Activated T-helper 2 cell treated with anti-CD3 and anti-CD28 coated beads, Interferon-gamma antibody, Interleukin-2, Interleukin-4, amounts not matched to agents 10 μg/mL and 5 μg/mL and 100 μg/mL, durations not matched to agents 14 hours and 24 hours and 36 hours (primary cell): ENCODE measurements at regions not wholly inside any gene's neighbourhood (a gene's known extent, or its start where the extent isn't known, plus 50 kb on each side); places are given as distances from the start of the nearest gene placed in this dataset.
"Not testable (repeated sequence)": the region's sequence is repeated elsewhere in the genome, so short reads cannot be mapped to it uniquely, and the experiment has no call there.

Experiments
- DNase-seq: peaks from one replicate; pipeline ENCODE4 v3.0.0; 2021; ENCODE audit warnings: low spot score
- H3K27ac Mint-ChIP-seq: one replicate; pipeline ENCODE4 v1.8.0; 2021; ENCODE audit warnings: mixed read lengths
- H3K27me3 Mint-ChIP-seq: one replicate; pipeline ENCODE4 v1.8.0; 2021; ENCODE audit warnings: low read depth, mixed read lengths
- H3K36me3 Mint-ChIP-seq: one replicate; pipeline ENCODE4 v1.8.0; 2021; ENCODE audit warnings: low read depth, mixed read lengths
- H3K4me1 Mint-ChIP-seq: one replicate; pipeline ENCODE4 v1.8.0; 2021; ENCODE audit warnings: low read depth, mixed read lengths
- H3K4me3 Mint-ChIP-seq: one replicate; pipeline ENCODE4 v1.8.0; 2021; ENCODE audit warnings: low read depth, mild to moderate bottlenecking, moderate library complexity, mixed read lengths
- H3K9me3 Mint-ChIP-seq: one replicate; pipeline ENCODE4 v1.8.0; 2021; ENCODE audit warnings: mixed read lengths
- intact Hi-C: fragments of 100-400 bp; cut with micrococcal nuclease; formaldehyde crosslinking; loops from one replicate; pipeline ENCODE4 v1.15.1; 2023

DNA sequence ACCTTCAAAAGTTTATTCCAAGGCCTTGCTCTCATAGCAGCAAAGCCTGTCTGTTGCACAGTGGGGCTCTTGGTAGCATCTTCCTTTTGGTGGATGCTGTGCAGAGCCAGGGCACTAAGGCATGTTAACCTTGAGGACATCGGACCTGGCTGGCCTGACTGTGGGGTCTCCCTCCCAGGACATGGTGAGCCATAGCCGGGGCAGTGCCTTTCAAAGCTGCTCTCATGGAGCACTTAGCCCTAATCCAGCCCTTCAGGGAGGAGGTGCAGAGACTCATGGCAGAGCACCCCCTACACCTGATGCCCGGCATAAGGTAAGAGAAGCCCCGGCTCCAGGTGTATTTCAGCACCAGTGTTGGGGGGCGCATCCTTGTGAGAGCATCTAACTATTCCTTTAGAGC lies 941.4 kb upstream of the ZNF722 start:
- Mint-ChIP-seq H3K4me1 (no peaks in the 10 kb centered on the region), H3K27me3 (no peaks in the 10 kb centered on the region), H3K9me3 (peaks cover 22% of the 10 kb centered on the region), H3K36me3 (no peaks in the 10 kb centered on the region), H3K4me3 (no peak overlapping the region), H3K27ac (no peak overlapping the region)
- DNase-seq, result no peak
- intact Hi-C loops, result no loop called here

DNA sequence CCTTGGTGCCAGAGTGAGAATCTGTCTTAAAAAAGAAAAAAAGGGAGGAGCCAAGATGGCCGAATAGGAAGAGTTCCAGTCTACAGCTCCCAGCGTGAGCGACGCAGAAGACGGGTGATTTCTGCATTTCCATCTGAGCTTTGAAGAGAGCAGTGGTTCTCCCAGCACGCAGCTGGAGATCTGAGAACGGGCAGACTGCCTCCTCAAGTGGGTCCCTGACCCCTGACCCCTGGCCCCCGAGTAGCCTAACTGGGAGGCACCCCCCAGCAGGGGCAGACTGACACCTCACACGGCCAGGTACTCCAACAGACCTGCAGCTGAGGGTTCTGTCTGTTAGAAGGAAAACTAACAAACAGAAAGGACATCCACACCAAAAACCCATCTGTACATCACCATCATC lies 937.9 kb upstream of the ZNF722 start:
- intact Hi-C loops, H3K4me1 Mint-ChIP-seq, H3K36me3 Mint-ChIP-seq, DNase-seq, H3K27ac Mint-ChIP-seq, H3K27me3 Mint-ChIP-seq, H3K4me3 Mint-ChIP-seq: not testable (repeated sequence)
- H3K9me3 Mint-ChIP-seq, result peaks cover 32% of the 10 kb centered on the region

DNA sequence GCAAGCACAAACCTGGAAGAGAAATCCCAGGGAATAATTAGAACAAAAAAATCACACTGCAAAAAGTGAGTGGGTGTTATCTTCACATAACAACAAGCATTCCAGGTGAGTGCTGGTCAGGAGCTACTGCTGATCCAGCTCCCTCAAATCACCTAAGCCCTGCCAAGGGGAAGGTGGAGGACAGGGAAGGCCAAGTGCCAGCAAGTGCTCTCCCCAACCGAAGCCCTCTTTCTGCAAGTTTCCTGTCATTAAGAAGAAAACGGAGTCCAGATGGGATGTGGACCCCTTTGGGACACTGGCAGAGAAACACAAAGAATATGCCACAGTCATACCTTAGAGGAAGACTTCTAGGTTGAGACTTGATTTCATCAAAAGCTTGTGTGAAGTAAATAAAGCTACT lies 933.0 kb upstream of the ZNF722 start:
- Mint-ChIP-seq H3K36me3 (no peaks in the 10 kb centered on the region), H3K4me3 (no peak overlapping the region), H3K9me3 (peaks cover 46% of the 10 kb centered on the region), H3K27me3 (no peaks in the 10 kb centered on the region), H3K4me1 (no peaks in the 10 kb centered on the region), H3K27ac (no peak overlapping the region)
- DNase-seq, result no peak
- intact Hi-C loops, result no loop called here

DNA sequence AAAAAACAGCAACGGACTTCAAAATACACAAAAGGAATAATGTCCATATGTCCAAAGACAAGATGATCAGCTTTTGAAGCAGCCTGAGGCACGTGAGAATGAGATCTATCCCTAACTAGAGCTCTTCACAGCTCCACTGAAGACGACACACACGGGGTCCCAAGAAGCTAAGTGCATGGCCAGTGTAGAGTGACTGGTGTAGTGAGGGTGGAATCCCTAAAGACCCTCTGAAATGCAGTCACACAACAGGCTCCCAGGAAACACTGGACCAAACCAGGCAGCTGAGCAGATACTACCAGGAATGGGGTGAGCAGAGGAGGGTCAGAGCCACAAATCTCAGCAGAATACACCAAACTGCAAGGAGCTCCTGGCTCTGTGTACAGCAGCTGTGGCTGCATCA lies 932.4 kb upstream of the ZNF722 start:
- DNase-seq, H3K27me3 Mint-ChIP-seq, H3K36me3 Mint-ChIP-seq, intact Hi-C loops, H3K4me1 Mint-ChIP-seq, H3K4me3 Mint-ChIP-seq, H3K27ac Mint-ChIP-seq: not testable (repeated sequence)
- H3K9me3 Mint-ChIP-seq, result peaks cover 46% of the 10 kb centered on the region

DNA sequence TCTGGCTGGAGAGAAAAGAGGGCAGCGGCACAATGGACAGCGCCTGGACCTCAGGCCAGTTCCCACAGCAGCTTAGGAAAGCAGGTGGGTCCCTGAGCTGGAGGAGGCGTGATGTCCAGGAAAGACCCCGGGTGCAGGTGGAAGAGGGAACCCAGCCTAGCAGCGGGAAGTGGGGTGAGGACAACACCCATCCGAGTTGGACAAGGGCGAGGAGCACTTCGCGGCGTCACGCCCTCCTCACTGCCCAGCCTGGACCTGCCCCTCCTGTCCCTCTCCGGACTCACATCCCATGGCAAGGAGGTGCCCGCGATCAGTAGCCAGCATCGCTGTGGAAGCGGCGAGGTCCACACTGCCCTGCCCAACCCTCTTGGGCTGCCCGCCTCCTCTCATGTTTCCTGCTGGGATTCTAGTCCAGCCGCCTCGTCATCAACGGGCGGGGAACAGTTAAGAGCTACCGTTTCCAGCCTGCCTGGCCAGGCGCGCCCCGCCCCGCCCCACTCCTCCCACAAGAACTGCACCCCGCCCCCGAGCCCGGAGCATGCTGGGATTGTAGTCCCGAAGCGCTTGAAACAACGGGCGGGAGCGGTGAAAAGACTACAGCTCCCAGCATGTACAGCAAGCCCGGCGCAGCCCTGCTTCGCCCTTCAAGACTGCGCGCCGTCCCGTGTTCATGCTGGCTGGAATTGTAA lies 930.6 kb upstream of the ZNF722 start:
- no peak overlapping the region for H3K4me3 Mint-ChIP-seq
- no peak for DNase-seq
- no peaks in the 10 kb centered on the region for H3K36me3 Mint-ChIP-seq
- no peaks in the 10 kb centered on the region for H3K4me1 Mint-ChIP-seq
- intact Hi-C loops, result no loop called here
- peaks cover 44% of the 10 kb centered on the region for H3K9me3 Mint-ChIP-seq
- no peaks in the 10 kb centered on the region for H3K27me3 Mint-ChIP-seq
- H3K27ac Mint-ChIP-seq, result no peak overlapping the region

DNA sequence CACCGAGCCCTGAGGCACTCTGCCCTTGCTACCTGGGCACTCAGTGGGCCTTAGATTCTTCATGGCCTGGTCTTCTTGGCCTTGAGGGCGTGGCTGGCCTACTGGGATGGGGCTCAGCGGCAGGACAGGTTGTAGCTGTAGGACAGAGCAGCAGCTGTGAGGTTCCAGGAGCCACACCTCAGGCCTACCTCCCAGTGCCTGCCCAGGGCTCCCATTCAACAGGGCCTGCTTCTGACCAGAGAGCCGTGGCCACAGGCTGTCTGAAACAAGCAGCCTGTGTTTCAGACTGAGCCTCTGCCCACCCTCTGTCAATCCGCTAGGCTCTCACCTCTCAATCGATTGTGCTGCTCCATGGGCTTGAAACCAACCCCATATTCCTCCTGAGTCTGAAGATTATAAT lies 928.0 kb upstream of the ZNF722 start:
- Mint-ChIP-seq H3K9me3 (peaks cover 50% of the 10 kb centered on the region), H3K36me3 (no peaks in the 10 kb centered on the region), H3K27me3 (no peaks in the 10 kb centered on the region), H3K4me3 (no peak overlapping the region), H3K4me1 (no peaks in the 10 kb centered on the region), H3K27ac (no peak overlapping the region)
- DNase-seq, result no peak
- intact Hi-C loops, result no loop called here

DNA sequence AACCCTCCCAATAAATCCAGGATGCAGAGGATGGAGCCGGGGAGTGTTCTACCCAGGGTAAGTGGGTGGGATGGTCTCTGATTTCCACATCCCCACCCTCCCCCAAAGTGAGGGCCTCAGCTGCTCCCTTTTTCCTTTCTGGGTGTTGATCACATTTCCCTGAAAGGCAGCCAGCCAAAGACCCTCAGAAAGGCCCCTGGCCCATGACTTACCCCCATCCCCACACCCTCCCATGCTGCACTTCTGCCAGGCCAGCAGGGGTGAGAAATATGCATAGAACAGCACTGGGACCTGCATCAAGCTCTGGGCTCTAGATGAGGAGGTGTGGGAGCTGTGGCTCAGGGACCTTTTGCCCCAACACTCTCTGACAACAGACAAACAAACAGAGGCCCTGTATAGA lies 927.3 kb upstream of the ZNF722 start:
- peaks cover 45% of the 10 kb centered on the region for H3K9me3 Mint-ChIP-seq
- H3K4me3 Mint-ChIP-seq, result no peak overlapping the region
- H3K4me1 Mint-ChIP-seq, result no peaks in the 10 kb centered on the region
- H3K27me3 Mint-ChIP-seq, result no peaks in the 10 kb centered on the region
- no peak for DNase-seq
- no peaks in the 10 kb centered on the region for H3K36me3 Mint-ChIP-seq
- intact Hi-C loops, result no loop called here
- H3K27ac Mint-ChIP-seq, result no peak overlapping the region

DNA sequence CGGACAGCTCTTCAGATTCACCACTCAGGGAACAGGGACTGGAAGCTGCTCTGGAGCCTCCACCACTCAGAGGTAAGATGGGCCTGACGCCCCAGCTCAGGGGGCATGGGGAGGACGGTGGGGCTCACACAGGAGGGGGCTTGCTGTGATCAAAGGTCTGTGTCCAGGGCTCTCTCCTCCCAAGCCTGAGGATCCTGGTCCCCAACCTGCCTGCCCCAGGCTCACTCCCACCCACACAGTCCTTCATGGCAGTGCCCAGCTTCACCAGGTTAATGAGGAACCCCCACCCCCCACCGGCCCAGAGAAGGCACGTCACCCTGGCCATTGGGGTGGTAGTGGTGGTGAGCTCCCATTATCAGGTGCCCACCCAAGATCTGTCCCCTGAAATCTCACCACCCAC lies 926.7 kb upstream of the ZNF722 start:
- Mint-ChIP-seq H3K27me3 (no peaks in the 10 kb centered on the region), H3K4me3 (no peak overlapping the region), H3K4me1 (no peaks in the 10 kb centered on the region), H3K36me3 (no peaks in the 10 kb centered on the region), H3K27ac (no peak overlapping the region), H3K9me3 (peaks cover 42% of the 10 kb centered on the region)
- intact Hi-C loops, result no loop called here
- DNase-seq, result no peak

DNA sequence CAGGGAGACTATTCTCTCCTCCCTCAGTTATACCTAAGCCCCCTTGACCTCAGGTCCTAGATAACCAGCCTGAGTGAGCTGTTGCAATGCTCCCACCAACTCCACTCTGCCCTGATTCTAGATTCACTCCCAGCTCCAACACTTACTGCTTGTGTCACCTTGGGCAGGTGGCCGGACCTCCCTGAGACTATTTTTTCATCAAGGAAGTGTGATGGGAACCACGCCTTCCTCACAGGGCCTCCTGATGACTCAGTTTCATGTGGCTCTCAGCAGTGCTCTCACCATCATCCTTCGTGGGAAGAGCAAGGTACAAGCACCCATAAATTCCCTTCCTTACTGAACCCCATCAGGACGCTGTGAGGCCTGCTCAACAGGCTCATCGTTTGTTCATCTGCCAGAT lies 925.8 kb upstream of the ZNF722 start:
- no peak overlapping the region for H3K4me3 Mint-ChIP-seq
- no peaks in the 10 kb centered on the region for H3K4me1 Mint-ChIP-seq
- DNase-seq, result no peak
- no peaks in the 10 kb centered on the region for H3K36me3 Mint-ChIP-seq
- no peaks in the 10 kb centered on the region for H3K27me3 Mint-ChIP-seq
- no peak overlapping the region for H3K27ac Mint-ChIP-seq
- H3K9me3 Mint-ChIP-seq, result peaks cover 42% of the 10 kb centered on the region
- intact Hi-C loops, result no loop called here

DNA sequence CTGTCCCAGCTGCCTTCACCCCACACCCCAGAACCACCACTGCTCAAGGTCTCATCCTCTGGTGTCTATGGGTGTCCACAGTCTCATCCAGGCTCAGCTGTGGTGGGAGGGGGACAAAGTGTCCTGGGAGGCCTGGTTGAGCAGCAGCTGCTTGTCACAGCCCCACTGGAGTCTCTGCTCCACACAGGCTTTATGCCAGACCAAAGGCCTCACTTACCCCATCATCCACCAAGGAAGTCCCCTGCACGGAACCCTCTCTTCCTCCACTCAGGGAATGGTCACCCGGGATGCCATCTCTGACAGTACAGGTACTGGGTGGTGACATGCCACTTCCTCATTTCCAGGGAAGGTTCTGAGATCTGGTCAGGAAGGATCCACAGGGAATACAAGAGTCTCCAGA lies 925.4 kb upstream of the ZNF722 start:
- no peak for DNase-seq
- Mint-ChIP-seq H3K4me3 (no peak overlapping the region), H3K36me3 (no peaks in the 10 kb centered on the region), H3K27ac (no peak overlapping the region), H3K4me1 (no peaks in the 10 kb centered on the region), H3K27me3 (no peaks in the 10 kb centered on the region), H3K9me3 (peaks cover 43% of the 10 kb centered on the region)
- intact Hi-C loops, result no loop called here

DNA sequence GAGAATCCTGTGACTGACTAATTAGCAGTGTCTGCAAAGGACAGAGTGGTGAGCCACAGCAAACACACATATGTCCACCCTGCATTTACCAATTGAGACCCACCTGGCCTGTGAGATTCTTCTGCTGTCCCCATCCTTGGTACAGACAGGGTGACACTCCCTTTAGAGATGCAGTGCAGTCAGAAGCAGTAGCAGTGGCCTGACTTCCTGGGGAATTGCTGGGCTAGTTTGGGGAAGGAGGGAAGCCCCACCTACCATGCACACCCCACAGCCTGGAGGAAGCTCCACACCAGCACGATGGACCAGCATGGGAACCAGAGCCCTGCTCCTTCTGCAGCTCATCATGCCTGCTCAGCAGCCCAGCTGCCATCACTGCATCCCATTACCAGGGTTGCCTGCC lies 924.9 kb upstream of the ZNF722 start:
- intact Hi-C loops, result no loop called here
- H3K4me3 Mint-ChIP-seq, result no peak overlapping the region
- no peaks in the 10 kb centered on the region for H3K36me3 Mint-ChIP-seq
- no peaks in the 10 kb centered on the region for H3K27me3 Mint-ChIP-seq
- peaks cover 44% of the 10 kb centered on the region for H3K9me3 Mint-ChIP-seq
- no peak for DNase-seq
- no peak overlapping the region for H3K27ac Mint-ChIP-seq
- no peaks in the 10 kb centered on the region for H3K4me1 Mint-ChIP-seq

DNA sequence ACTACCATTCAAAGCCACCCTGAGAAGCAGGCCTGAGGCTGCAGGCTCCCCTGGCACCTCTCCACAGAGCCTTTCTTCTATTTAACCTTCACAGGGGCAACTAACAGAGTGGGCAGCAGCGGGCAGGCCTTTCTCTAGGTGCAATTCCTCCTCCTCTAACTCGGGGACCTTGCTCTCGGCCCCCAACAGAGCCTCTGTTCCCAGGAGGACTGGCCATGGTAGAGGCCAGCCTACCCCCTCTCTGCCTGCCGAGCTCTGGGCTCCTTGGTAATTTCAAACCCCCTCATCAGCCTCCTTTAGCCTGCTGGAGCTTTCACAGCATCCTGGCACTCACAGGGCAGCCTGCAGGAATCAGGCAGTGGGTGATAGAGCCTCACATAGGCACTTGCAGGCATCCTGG lies 920.8 kb upstream of the ZNF722 start:
- no peaks in the 10 kb centered on the region for H3K27me3 Mint-ChIP-seq
- no peaks in the 10 kb centered on the region for H3K4me1 Mint-ChIP-seq
- intact Hi-C loops, result no loop called here
- H3K27ac Mint-ChIP-seq, result no peak overlapping the region
- H3K9me3 Mint-ChIP-seq, result peaks cover 50% of the 10 kb centered on the region
- no peak overlapping the region for H3K4me3 Mint-ChIP-seq
- no peaks in the 10 kb centered on the region for H3K36me3 Mint-ChIP-seq
- no peak for DNase-seq

DNA sequence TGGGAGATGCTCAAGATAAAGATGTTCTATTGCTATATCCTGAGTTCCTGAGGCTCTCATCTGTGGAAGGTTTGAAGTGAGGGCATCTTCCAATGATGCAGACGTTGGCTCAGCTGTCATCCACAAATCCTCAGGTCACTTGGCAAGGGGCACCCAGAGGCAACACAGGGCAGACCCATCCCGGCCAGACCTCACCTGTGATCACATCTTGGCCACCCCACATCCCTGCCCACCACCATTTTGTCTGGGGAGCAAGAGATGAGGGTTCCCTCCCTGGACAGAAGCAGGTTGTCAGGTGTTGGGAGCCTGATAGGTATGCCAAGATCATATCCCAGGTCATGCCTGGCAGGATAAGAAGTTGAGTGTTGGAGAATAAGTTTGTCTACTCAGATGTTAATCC lies 918.2 kb upstream of the ZNF722 start:
- DNase-seq, result no peak
- H3K27me3 Mint-ChIP-seq, result no peaks in the 10 kb centered on the region
- no peaks in the 10 kb centered on the region for H3K4me1 Mint-ChIP-seq
- H3K27ac Mint-ChIP-seq, result no peak overlapping the region
- intact Hi-C loops, result no loop called here
- H3K36me3 Mint-ChIP-seq, result no peaks in the 10 kb centered on the region
- H3K9me3 Mint-ChIP-seq, result peaks cover 42% of the 10 kb centered on the region
- H3K4me3 Mint-ChIP-seq, result no peak overlapping the region

DNA sequence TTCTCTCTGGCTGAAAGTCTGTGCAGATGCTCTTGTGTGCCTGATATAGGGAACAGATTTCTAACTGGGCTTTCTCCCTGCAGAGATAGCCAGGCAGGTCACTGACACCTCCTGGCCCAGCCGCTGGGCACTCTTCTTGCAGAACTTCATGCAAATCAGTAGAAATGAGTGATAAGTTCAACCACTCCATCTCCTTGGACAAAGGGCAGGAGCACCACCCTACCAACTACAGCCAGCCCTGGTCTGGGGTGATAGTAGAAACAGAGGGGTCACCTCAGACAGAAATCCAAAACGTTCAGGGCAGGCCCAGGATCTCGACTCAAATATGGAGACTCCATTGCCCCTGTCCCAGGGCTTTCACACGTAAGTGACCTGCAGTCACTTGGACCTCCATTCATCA lies 917.8 kb upstream of the ZNF722 start:
- no peaks in the 10 kb centered on the region for H3K27me3 Mint-ChIP-seq
- no peak overlapping the region for H3K4me3 Mint-ChIP-seq
- no peaks in the 10 kb centered on the region for H3K36me3 Mint-ChIP-seq
- intact Hi-C loops, result no loop called here
- no peaks in the 10 kb centered on the region for H3K4me1 Mint-ChIP-seq
- no peak overlapping the region for H3K27ac Mint-ChIP-seq
- no peak for DNase-seq
- peaks cover 39% of the 10 kb centered on the region for H3K9me3 Mint-ChIP-seq
